ENCODE measurements at regions not wholly inside any gene's neighbourhood (a gene's known extent, or its start where the extent isn't known, plus 50 kb on each side); places are given as distances from the start of the nearest gene placed in this dataset.

GRCh38 chr2:15840969-15841368 lies 99.4 kb upstream of the MYCN start:
- Mint-ChIP-seq H3K4me1 (peaks cover 3% of the 10 kb centered on the region; the same call in 1 of the 3 replicates), H3K27ac (no peak overlapping the region), H3K27me3 (ENCODE audit: insufficient read depth, low read depth, poor library complexity) (peaks cover 3% of the 10 kb centered on the region), H3K9me3 (peaks cover 2% of the 10 kb centered on the region; the same call in 1 of the 3 replicates), H3K36me3 (ENCODE audit: low read depth) (no peaks in the 10 kb centered on the region), H3K4me3 (no peak overlapping the region)
- DNase-seq (ENCODE audit: low spot score): no peak
- H4K20me1 ChIP-seq (replicated peaks; ENCODE audit: insufficient read depth): no peaks in the 10 kb centered on the region
- no peaks in the 10 kb centered on the region for H3K27me3 ChIP-seq (ENCODE audit: insufficient read depth)
- TF ChIP-seq NANOG (IDR thresholded peaks at IDR 0.05; ENCODE audit: borderline replicate concordance): no peak
- TF ChIP-seq CREB1 (CRISPR knock-in tag; IDR thresholded peaks at IDR 0.05; ENCODE audit: low read depth): no peak
- TF ChIP-seq ZNF462 (CRISPR knock-in tag; IDR thresholded peaks at IDR 0.05): no peak
- no peak for TF ChIP-seq ZNF331 (CRISPR knock-in tag; IDR thresholded peaks at IDR 0.05; ENCODE audit: low read depth)
- TF ChIP-seq EZH2phosphoT487 (IDR thresholded peaks at IDR 0.05; ENCODE audit: unreplicated experiment): no peak
- no peak for TF ChIP-seq ETS1 (IDR thresholded peaks at IDR 0.05)
- no peak for TF ChIP-seq REST (IDR thresholded peaks at IDR 0.05; ENCODE audit: unreplicated experiment)
- TF ChIP-seq JUNB (IDR thresholded peaks at IDR 0.05; ENCODE audit: unreplicated experiment): no peak
- TF ChIP-seq POLR2AphosphoS5 (IDR thresholded peaks at IDR 0.05; ENCODE audit: low read depth): no peak
- TF ChIP-seq ZNF114 (CRISPR knock-in tag; IDR thresholded peaks at IDR 0.05): no peak
- TF ChIP-seq STAT1 (IDR thresholded peaks at IDR 0.05; ENCODE audit: unreplicated experiment): no peak
- TF ChIP-seq CTCF (conservative IDR thresholded peaks at IDR 0.05; ENCODE audit: low read depth in 2 of 2): no peak
- no peak for TF ChIP-seq EZH2 (IDR thresholded peaks at IDR 0.05; ENCODE audit: low read depth, unreplicated experiment)
- no peak for ATAC-seq
- H3K9me2 ChIP-seq (ENCODE audit: insufficient read depth): no peaks in the 10 kb centered on the region
- no peaks in the 10 kb centered on the region for H3K36me3 ChIP-seq (ENCODE audit: insufficient read depth)
- H3K4me3 ChIP-seq: no peak overlapping the region
- no peak overlapping the region for H2AFZ ChIP-seq
- no peaks in the 10 kb centered on the region for H3K79me2 ChIP-seq (replicated peaks; ENCODE audit: insufficient read depth)
- no peaks in the 10 kb centered on the region for H3F3A ChIP-seq (replicated peaks; ENCODE audit: low read depth)
- H3K27ac ChIP-seq (ENCODE audit: low read depth): no peak overlapping the region
- no peak overlapping the region for H3K4me2 ChIP-seq
- H3K4me1 ChIP-seq (ENCODE audit: insufficient read depth): no peaks in the 10 kb centered on the region

All from GM23338 (cell line).